Sigmoid colon (tissue), 4 donors: ENCODE measurements at regions not wholly inside any gene's neighbourhood (a gene's known extent, or its start where the extent isn't known, plus 50 kb on each side); places are given as distances from the start of the nearest gene placed in this dataset.

ENCODE experiments used
- CTCF ChIP-seq, 4 experiments: fragments of 450-650 bp in 3 of 4; fragments of 200-600 bp in 1 of 4; IDR thresholded peaks; one replicate each; pipeline ENCODE4 v1.5.1; 2016 to 2019; ENCODE audit warnings: antibody characterized with exemption in 4 of 4, mild to moderate bottlenecking in 3 of 4, moderate library complexity in 2 of 4
- EP300 ChIP-seq, 4 donors: sonication (generic); formaldehyde crosslinking; IDR thresholded peaks; one replicate each; pipeline ENCODE4 v1.6.1; 2017; ENCODE audit warnings: antibody characterized with exemption in 4 of 4
- POLR2A ChIP-seq, 2 donors: fragments of 450-650 bp; IDR thresholded peaks; one replicate each; pipeline ENCODE4 v1.6.1; 2016; ENCODE audit warnings: antibody characterized with exemption in 2 of 2, mild to moderate bottlenecking in 2 of 2, moderate library complexity in 2 of 2
- POLR2AphosphoS5 ChIP-seq, 4 donors: sonication (generic); formaldehyde crosslinking; IDR thresholded peaks; one replicate each; pipeline ENCODE4 v1.6.1; 2017; ENCODE audit warnings: antibody characterized with exemption in 4 of 4

DNA sequence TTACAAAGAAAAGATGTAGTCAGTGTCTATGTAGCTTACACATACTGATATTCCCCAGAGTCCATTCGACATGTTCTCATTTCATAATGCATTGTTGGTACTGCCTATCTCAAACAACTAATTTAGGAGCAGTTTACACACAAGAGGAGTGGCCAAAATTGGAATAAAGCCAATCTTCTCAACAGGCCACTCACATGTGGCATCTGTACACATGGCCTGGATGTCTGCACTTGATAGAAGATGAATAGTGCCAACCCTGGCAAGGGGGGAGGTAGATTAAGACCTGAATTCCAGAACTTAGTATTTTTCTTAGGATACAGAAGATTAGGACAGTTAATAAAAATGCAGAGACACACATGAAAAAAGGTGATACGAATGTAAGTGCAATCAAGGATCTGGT is 125.3 kb upstream of the STARD3NL start:
- TF ChIP-seq POLR2A (IDR thresholded peaks at IDR 0.05) (no peak), EP300 (IDR thresholded peaks at IDR 0.05) (no peak), POLR2AphosphoS5 (IDR thresholded peaks at IDR 0.05) (no peak), CTCF (IDR thresholded peaks at IDR 0.05) (no peak)
